H9 (cell line): ENCODE measurements at regions not wholly inside any gene's neighbourhood (a gene's known extent, or its start where the extent isn't known, plus 50 kb on each side); places are given as distances from the start of the nearest gene placed in this dataset.

Experiments used
- DNase-seq: peaks from one replicate; pipeline ENCODE4 v3.0.0-alpha.2; 2017
- H2AFZ ChIP-seq: one replicate; pipeline ENCODE4 v1.6.1; 2013; ENCODE audit warnings: mild to moderate bottlenecking, low read length, control low read depth, moderate library complexity
- H2AK5ac ChIP-seq: 2 replicates; pipeline ENCODE4 v1.6.1; 2013; ENCODE audit warnings: low read length, control low read depth, mixed read lengths; ENCODE audit not compliant: insufficient read length
- H2BK120ac ChIP-seq: one replicate; pipeline ENCODE4 v1.6.1; 2013; ENCODE audit warnings: low read depth, mild to moderate bottlenecking, low read length, control low read depth, inconsistent platforms; ENCODE audit not compliant: poor library complexity, severe bottlenecking
- H2BK12ac ChIP-seq: 2 replicates; pipeline ENCODE4 v1.6.1; 2013; ENCODE audit warnings: low read length, control low read depth, mixed read lengths, low read depth; ENCODE audit not compliant: insufficient read length
- H2BK15ac ChIP-seq: 2 replicates; pipeline ENCODE4 v1.6.1; 2013; ENCODE audit warnings: low read depth, low read length, control low read depth
- H2BK20ac ChIP-seq: one replicate; pipeline ENCODE4 v1.6.1; 2013; ENCODE audit warnings: low read depth, mild to moderate bottlenecking, low read length, control low read depth, inconsistent platforms; ENCODE audit not compliant: poor library complexity, severe bottlenecking
- H2BK5ac ChIP-seq: 2 replicates; pipeline ENCODE4 v1.6.1; 2013; ENCODE audit warnings: low read length, control low read depth, mixed read lengths; ENCODE audit not compliant: insufficient read length
- H3K14ac ChIP-seq: 2 replicates; pipeline ENCODE4 v1.6.1; 2013; ENCODE audit warnings: low read length, control low read depth; ENCODE audit not compliant: insufficient read depth
- H3K18ac ChIP-seq: 2 replicates; pipeline ENCODE4 v1.6.1; 2013; ENCODE audit warnings: low read depth, mild to moderate bottlenecking, mixed read lengths, low read length, control low read depth; ENCODE audit not compliant: insufficient read length
- H3K23ac ChIP-seq: 2 replicates; pipeline ENCODE4 v1.6.1; 2013; ENCODE audit warnings: low read length, control low read depth, mixed read lengths, low read depth; ENCODE audit not compliant: insufficient read length
- H3K23me2 ChIP-seq: 2 replicates; pipeline ENCODE4 v1.6.1; 2013; ENCODE audit warnings: low read depth, mild to moderate bottlenecking, mixed read lengths, low read length, control low read depth; ENCODE audit not compliant: insufficient read length, poor library complexity, severe bottlenecking
- H3K27ac ChIP-seq: 2 replicates; pipeline ENCODE4 v1.5.1; 2013; ENCODE audit warnings: low read length, control low read depth, mixed read lengths, low read depth; ENCODE audit not compliant: insufficient read length
- H3K27me3 ChIP-seq: 2 replicates; pipeline ENCODE4 v1.6.1; 2013; ENCODE audit warnings: low read length, control low read depth, inconsistent platforms; ENCODE audit not compliant: insufficient read depth
- H3K4ac ChIP-seq: 2 replicates; pipeline ENCODE4 v1.6.1; 2013; ENCODE audit warnings: low read depth, mild to moderate bottlenecking, control low read depth, inconsistent platforms, low read length, moderate library complexity
- H3K4me1 ChIP-seq: 2 replicates; pipeline ENCODE4 v1.6.1; 2013; ENCODE audit warnings: low read length, control low read depth, inconsistent platforms; ENCODE audit not compliant: insufficient read depth
- H3K4me2 ChIP-seq: 2 replicates; pipeline ENCODE4 v1.6.1; 2013; ENCODE audit warnings: low read length, control low read depth, mixed read lengths; ENCODE audit not compliant: insufficient read length, insufficient read depth
- H3K56ac ChIP-seq: 2 replicates; pipeline ENCODE4 v1.6.1; 2013; ENCODE audit warnings: low read depth, mild to moderate bottlenecking, mixed read lengths, low read length, control low read depth; ENCODE audit not compliant: insufficient read length
- H3K79me1 ChIP-seq: 2 replicates; pipeline ENCODE4 v1.6.1; 2013; ENCODE audit warnings: low read depth, mild to moderate bottlenecking, moderate library complexity, low read length, control low read depth, inconsistent platforms; ENCODE audit not compliant: insufficient read depth, poor library complexity, severe bottlenecking
- H3K79me2 ChIP-seq: 2 replicates; pipeline ENCODE4 v1.6.1; 2013; ENCODE audit warnings: low read length, control low read depth, inconsistent platforms; ENCODE audit not compliant: insufficient read depth
- H3K9ac ChIP-seq: 2 replicates; pipeline ENCODE4 v1.6.1; 2013; ENCODE audit warnings: low read length, control low read depth, mixed read lengths; ENCODE audit not compliant: insufficient read length; ENCODE audit errors: extremely low read depth
- H3K9me3 ChIP-seq: one replicate; pipeline ENCODE4 v1.6.1; 2013; ENCODE audit warnings: low read depth, low read length, inconsistent platforms; ENCODE audit not compliant: control insufficient read depth
- H3T11ph ChIP-seq: one replicate; pipeline ENCODE4 v1.6.1; 2013; ENCODE audit warnings: mild to moderate bottlenecking, low read length, control low read depth, inconsistent platforms
- H4K20me1 ChIP-seq: one replicate; pipeline ENCODE4 v1.6.1; 2013; ENCODE audit not compliant: control insufficient read depth, insufficient read length, insufficient read depth
- H4K5ac ChIP-seq: 2 replicates; pipeline ENCODE4 v1.6.1; 2013; ENCODE audit warnings: low read depth, mild to moderate bottlenecking, mixed read lengths, low read length, control low read depth; ENCODE audit not compliant: insufficient read length
- H4K8ac ChIP-seq: replicated peaks from 2 replicates; pipeline ENCODE4 v1.6.1; 2013; ENCODE audit warnings: low read length, control low read depth, mixed read lengths, low read depth; ENCODE audit not compliant: insufficient read length
- H4K91ac ChIP-seq: 2 replicates; pipeline ENCODE4 v1.6.1; 2013; ENCODE audit warnings: low read depth, mild to moderate bottlenecking, moderate library complexity, mixed read lengths, low read length, control low read depth; ENCODE audit not compliant: insufficient read length
- H3K27ac Mint-ChIP-seq, 3 experiments: 2 replicates in 2 of 3; 3 replicates in 1 of 3; pipeline ENCODE4 v1.8.0; 2020 to 2021; ENCODE audit warnings: mixed read lengths in 3 of 3, mild to moderate bottlenecking in 1 of 3, moderate library complexity in 1 of 3
- H3K27me3 Mint-ChIP-seq: 2 replicates; pipeline ENCODE4 v1.8.0; 2021; ENCODE audit warnings: low read depth, mild to moderate bottlenecking, moderate library complexity, mixed read lengths
- H3K36me3 Mint-ChIP-seq, 3 experiments: 2 replicates in 2 of 3; 3 replicates in 1 of 3; pipeline ENCODE4 v1.8.0; 2020 to 2021; ENCODE audit warnings: low read depth in 3 of 3, mixed read lengths in 3 of 3; ENCODE audit not compliant: insufficient read depth in 1 of 3
- H3K4me1 Mint-ChIP-seq, 2 experiments: 2 replicates each; pipeline ENCODE4 v1.8.0; 2020; ENCODE audit warnings: mixed read lengths in 2 of 2
- H3K4me3 Mint-ChIP-seq, 2 experiments: 2 replicates in 1 of 2; 3 replicates in 1 of 2; pipeline ENCODE4 v1.8.0; 2020 to 2021; ENCODE audit warnings: mild to moderate bottlenecking in 2 of 2, mixed read lengths in 2 of 2, moderate library complexity in 1 of 2
- H3K9me3 Mint-ChIP-seq, 2 experiments: 2 replicates in 1 of 2; 3 replicates in 1 of 2; pipeline ENCODE4 v1.8.0; 2020; ENCODE audit warnings: mild to moderate bottlenecking in 2 of 2, mixed read lengths in 2 of 2, moderate library complexity in 1 of 2
- WGBS: extraction: QIAGEN DNeasy Blood & Tissue Kit; methylation state at CpG from one replicate; pipeline ENCODE4 v1.1.7; 2013; ENCODE audit warnings: missing lambda C conversion rate, low lambda C conversion rate, mixed read lengths; ENCODE audit not compliant: insufficient read length; ENCODE audit errors: extremely low coverage; 5-methylcytosine and 5-hydroxymethylcytosine counted together
- TF ChIP-seq, protein P1 (sequence below): fragments of 200-600 bp; sonication (generic); conservative IDR thresholded peaks from 3 replicates; pipeline ENCODE4 v1.8.0; 2021; ENCODE audit warnings: antibody characterized with exemption, mild to moderate bottlenecking

DNA sequence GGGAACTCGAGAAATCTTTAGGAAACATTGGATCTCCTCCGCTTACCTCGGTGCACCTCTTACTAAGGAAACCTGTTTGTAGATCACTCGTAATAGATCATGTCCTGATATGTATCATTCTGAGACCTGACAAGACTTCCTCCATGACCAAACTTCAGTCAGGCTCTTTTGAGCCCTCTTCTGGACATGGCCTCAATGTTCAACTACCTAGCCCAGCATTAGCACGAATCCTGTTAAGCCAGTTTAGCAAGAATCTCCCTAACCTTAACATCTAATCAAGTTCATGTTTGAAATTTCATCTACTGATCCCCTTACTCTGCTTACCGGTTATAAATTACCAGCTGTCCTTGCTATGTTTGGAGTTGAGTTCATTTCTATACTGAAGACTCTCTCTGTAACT is 713.9 kb upstream of the USP15 start:
- no peak overlapping the region for H2BK5ac ChIP-seq
- no peak overlapping the region for H4K8ac ChIP-seq
- no peak overlapping the region for H3K27ac ChIP-seq
- H4K20me1 ChIP-seq: no peaks in the 10 kb centered on the region
- Mint-ChIP-seq H3K4me3 (no peak overlapping the region), H3K9me3 (peaks cover 0 to 2% of the 10 kb centered on the region in 2 experiments; a peak in 1 of 5 replicates), H3K27me3 (no peaks in the 10 kb centered on the region), H3K4me1 (peaks cover 12 to 16% of the 10 kb centered on the region in 2 experiments), H3K27ac (no peak overlapping the region), H3K36me3 (no peaks in the 10 kb centered on the region; a peak in 1 of 7 replicates)
- H3K9me3 ChIP-seq: no peaks in the 10 kb centered on the region
- H3K27me3 ChIP-seq: no peaks in the 10 kb centered on the region
- H3K23me2 ChIP-seq: no peaks in the 10 kb centered on the region
- H2BK12ac ChIP-seq: no peak overlapping the region
- no peak overlapping the region for H3K18ac ChIP-seq
- H3K4me1 ChIP-seq: no peaks in the 10 kb centered on the region
- H4K5ac ChIP-seq: no peak overlapping the region
- no peak overlapping the region for H3T11ph ChIP-seq
- no peak overlapping the region for H3K14ac ChIP-seq
- H3K23ac ChIP-seq: no peak overlapping the region
- H3K56ac ChIP-seq: no peak overlapping the region
- no peaks in the 10 kb centered on the region for H3K79me2 ChIP-seq
- TF ChIP-seq, protein P1, sequence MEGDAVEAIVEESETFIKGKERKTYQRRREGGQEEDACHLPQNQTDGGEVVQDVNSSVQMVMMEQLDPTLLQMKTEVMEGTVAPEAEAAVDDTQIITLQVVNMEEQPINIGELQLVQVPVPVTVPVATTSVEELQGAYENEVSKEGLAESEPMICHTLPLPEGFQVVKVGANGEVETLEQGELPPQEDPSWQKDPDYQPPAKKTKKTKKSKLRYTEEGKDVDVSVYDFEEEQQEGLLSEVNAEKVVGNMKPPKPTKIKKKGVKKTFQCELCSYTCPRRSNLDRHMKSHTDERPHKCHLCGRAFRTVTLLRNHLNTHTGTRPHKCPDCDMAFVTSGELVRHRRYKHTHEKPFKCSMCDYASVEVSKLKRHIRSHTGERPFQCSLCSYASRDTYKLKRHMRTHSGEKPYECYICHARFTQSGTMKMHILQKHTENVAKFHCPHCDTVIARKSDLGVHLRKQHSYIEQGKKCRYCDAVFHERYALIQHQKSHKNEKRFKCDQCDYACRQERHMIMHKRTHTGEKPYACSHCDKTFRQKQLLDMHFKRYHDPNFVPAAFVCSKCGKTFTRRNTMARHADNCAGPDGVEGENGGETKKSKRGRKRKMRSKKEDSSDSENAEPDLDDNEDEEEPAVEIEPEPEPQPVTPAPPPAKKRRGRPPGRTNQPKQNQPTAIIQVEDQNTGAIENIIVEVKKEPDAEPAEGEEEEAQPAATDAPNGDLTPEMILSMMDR: peak; percentile 45; the same call in 2 of the 3 replicates
- no peak overlapping the region for H2AK5ac ChIP-seq
- no peak overlapping the region for H2BK20ac ChIP-seq
- H2BK120ac ChIP-seq: no peak overlapping the region
- H2BK15ac ChIP-seq: no peak overlapping the region
- H3K79me1 ChIP-seq: no peaks in the 10 kb centered on the region
- no peak overlapping the region for H3K4ac ChIP-seq
- H3K9ac ChIP-seq: no peak overlapping the region
- H3K4me2 ChIP-seq: no peak overlapping the region
- H4K91ac ChIP-seq: no peak overlapping the region
- no peak overlapping the region for H2AFZ ChIP-seq
- no CpG with 5 or more reads among the region's 6 CpGs for WGBS
- peak; percentile 33 for DNase-seq
